OCI-LY7 (cell line): ENCODE measurements at regions not wholly inside any gene's neighbourhood (a gene's known extent, or its start where the extent isn't known, plus 50 kb on each side); places are given as distances from the start of the nearest gene placed in this dataset.

ENCODE experiments used
- BruUV-seq: library from RNA; stranded (reverse); fragments of 400-500 nt; replicated peaks from 2 replicates; lab custom pipeline; 2021; lab: Mats Ljungman, UMichigan
- CTCF ChIA-PET: fragments of 300-600 bp; sonication (Branson Sonifier 250); formaldehyde crosslinking; loops from one replicate; lab custom pipeline; 2022; ENCODE audit warnings: antibody characterized with exemption; ENCODE audit not compliant: unreplicated experiment; lab: Charles Lee
- POLR2A ChIA-PET: fragments of 300-600 bp; sonication (Branson Sonifier 250); formaldehyde crosslinking; loops from one replicate; lab custom pipeline; 2022; ENCODE audit warnings: antibody characterized with exemption; lab: Charles Lee
- DNase-seq: peaks from one replicate; pipeline ENCODE4 v3.0.0-alpha.2; 2015; ENCODE audit warnings: low spot score
- H2AFZ ChIP-seq: fragments of 200-600 bp; sonication (generic), shearing (Covaris generic); 2 replicates; pipeline ENCODE4 v1.6.1; 2014; ENCODE audit warnings: mild to moderate bottlenecking, antibody characterized with exemption, low read length, moderate library complexity
- H3K27ac ChIP-seq: fragments of 200-600 bp; sonication (generic); 2 replicates; pipeline ENCODE4 v1.5.1; 2014; ENCODE audit warnings: mixed run types, low read depth, mild to moderate bottlenecking, moderate library complexity, low read length, inconsistent platforms; ENCODE audit not compliant: poor library complexity, severe bottlenecking
- H3K36me3 ChIP-seq: fragments of 200-600 bp; sonication (generic); 2 replicates; pipeline ENCODE4 v1.6.1; 2014; ENCODE audit warnings: mild to moderate bottlenecking, antibody characterized with exemption, low read length, moderate library complexity, mixed read lengths; ENCODE audit not compliant: insufficient read depth
- H3K4me1 ChIP-seq: fragments of 200-600 bp; sonication (generic); 2 replicates; pipeline ENCODE4 v1.5.1; 2014; ENCODE audit warnings: mild to moderate bottlenecking, low read length; ENCODE audit not compliant: insufficient read depth, poor library complexity, severe bottlenecking
- H3K4me2 ChIP-seq: fragments of 200-600 bp; sonication (generic); 2 replicates; pipeline ENCODE4 v1.6.1; 2014; ENCODE audit warnings: mild to moderate bottlenecking, low read length
- H3K4me3 ChIP-seq: fragments of 200-600 bp; sonication (generic); 2 replicates; pipeline ENCODE4 v1.5.1; 2014; ENCODE audit warnings: mild to moderate bottlenecking, low read depth, low read length; ENCODE audit not compliant: poor library complexity, severe bottlenecking
- H3K79me2 ChIP-seq: fragments of 200-600 bp; sonication (generic); 2 replicates; pipeline ENCODE4 v1.6.1; 2016; ENCODE audit warnings: low read depth, mild to moderate bottlenecking, low read length, moderate library complexity, mixed read lengths; ENCODE audit not compliant: insufficient read depth
- H3K9me2 ChIP-seq: fragments of 200-600 bp; sonication (generic); 2 replicates; pipeline ENCODE4 v1.6.1; 2016; ENCODE audit warnings: mild to moderate bottlenecking, low read length, mixed read lengths; ENCODE audit not compliant: insufficient read depth
- H3K9me3 ChIP-seq: fragments of 200-600 bp; sonication (generic); 2 replicates; pipeline ENCODE4 v1.6.1; 2014; ENCODE audit warnings: mild to moderate bottlenecking, mixed run types, low read length, mixed read lengths
- H4K20me1 ChIP-seq: fragments of 200-600 bp; sonication (generic); 2 replicates; pipeline ENCODE4 v1.6.1; 2014; ENCODE audit warnings: mild to moderate bottlenecking, antibody characterized with exemption, low read length, moderate library complexity, mixed read lengths; ENCODE audit not compliant: insufficient read depth
- CTCF ChIP-seq: fragments of 200-600 bp; sonication (generic); conservative IDR thresholded peaks from 2 replicates; pipeline ENCODE4 v1.5.1; 2014; ENCODE audit warnings: mild to moderate bottlenecking, antibody characterized with exemption, low read length, moderate library complexity, mixed read lengths
- EZH2phosphoT487 ChIP-seq: fragments of 200-600 bp; sonication (generic); IDR thresholded peaks from 2 replicates; pipeline ENCODE4 v1.6.1; 2018; ENCODE audit warnings: low read depth, borderline replicate concordance, mild to moderate bottlenecking, mixed run types, antibody characterized with exemption, low read length, moderate library complexity, mixed read lengths
- intact Hi-C: fragments of 100-400 bp; cut with micrococcal nuclease; formaldehyde crosslinking; loops from one replicate; pipeline ENCODE4 v1.10.0; 2022; ENCODE audit not compliant: unreplicated experiment

GRCh38 chr4:86543080-86543479 is 51.0 kb upstream of the PTPN13 start:
- intact Hi-C loops: no loop called here
- ChIA-PET CTCF (no interaction called here), POLR2A (interaction anchor here (0.5 to 0.7 kb wide), 3 partner anchors 42 to 933 kb away, joined by 3 read pairs; no protein-coding TSS in a partner anchor)
- no peaks in the 10 kb centered on the region for H3K9me3 ChIP-seq
- TF ChIP-seq EZH2phosphoT487 (no peak), CTCF (no peak)
- no peak overlapping the region for H3K4me2 ChIP-seq
- no peak overlapping the region for H3K27ac ChIP-seq
- H4K20me1 ChIP-seq: no peaks in the 10 kb centered on the region
- DNase-seq: no peak
- H3K4me1 ChIP-seq: no peaks in the 10 kb centered on the region
- no peaks in the 10 kb centered on the region for H3K79me2 ChIP-seq
- no TSS peak for BruUV-seq
- no peak overlapping the region for H3K4me3 ChIP-seq
- H2AFZ ChIP-seq: no peak overlapping the region
- H3K9me2 ChIP-seq: no peaks in the 10 kb centered on the region
- H3K36me3 ChIP-seq: no peaks in the 10 kb centered on the region

- Histone ChIP-seq H3K4me2 (no peak overlapping the region), H3K4me3 (no peak overlapping the region), H4K20me1 (no peaks in the 10 kb centered on the region), H3K9me3 (no peaks in the 10 kb centered on the region), H3K36me3 (no peaks in the 10 kb centered on the region), H2AFZ (no peak overlapping the region), H3K27ac (no peak overlapping the region), H3K4me1 (no peaks in the 10 kb centered on the region), H3K9me2 (no peaks in the 10 kb centered on the region), H3K79me2 (no peaks in the 10 kb centered on the region)
- no TSS peak for BruUV-seq
- CTCF ChIA-PET: no interaction called here
- intact Hi-C loops: no loop called here
- no peak for TF ChIP-seq EZH2phosphoT487
- no peak for TF ChIP-seq CTCF
- POLR2A ChIA-PET: interaction anchor here (0.6 kb wide), 1 partner anchor 43 kb away, joined by 3 read pairs; no protein-coding TSS in a partner anchor
- no peak for DNase-seq
Observed at GRCh38 chr4:86543560-86544309, 50.4 kb upstream of the PTPN13 start.

- CTCF ChIA-PET: no interaction called here
Observed at GRCh38 chr4:86544310-86544966, 49.7 kb upstream of the PTPN13 start.

More at GRCh38 chr4:86544310-86544966, 49.7 kb upstream of the PTPN13 start:
- no TSS peak for BruUV-seq
- Histone ChIP-seq H3K9me2 (no peaks in the 10 kb centered on the region), H3K4me3 (no peak overlapping the region), H3K36me3 (no peaks in the 10 kb centered on the region), H3K27ac (no peak overlapping the region), H2AFZ (no peak overlapping the region), H3K4me1 (no peaks in the 10 kb centered on the region), H3K4me2 (no peak overlapping the region), H4K20me1 (no peaks in the 10 kb centered on the region), H3K9me3 (no peaks in the 10 kb centered on the region), H3K79me2 (no peaks in the 10 kb centered on the region)
- POLR2A ChIA-PET: interaction anchor here (0.7 kb wide), 1 partner anchor 70 kb away, joined by 4 read pairs; no protein-coding TSS in a partner anchor
- DNase-seq: no peak
- intact Hi-C loops: no loop called here
- TF ChIP-seq EZH2phosphoT487 (no peak), CTCF (no peak)
